ENCODE measurements at regions not wholly inside any gene's neighbourhood (a gene's known extent, or its start where the extent isn't known, plus 50 kb on each side); places are given as distances from the start of the nearest gene placed in this dataset.

GRCh38 chr3:59621037-59621436 is 571.2 kb upstream of the CFAP20DC start:
- in situ Hi-C loops (cut with MboI; ENCODE audit: low pct_unique_long_range_greater_than_20kb, low sequenced_read_pairs, unreplicated experiment): no loop called here
- TF ChIP-seq, protein P1, sequence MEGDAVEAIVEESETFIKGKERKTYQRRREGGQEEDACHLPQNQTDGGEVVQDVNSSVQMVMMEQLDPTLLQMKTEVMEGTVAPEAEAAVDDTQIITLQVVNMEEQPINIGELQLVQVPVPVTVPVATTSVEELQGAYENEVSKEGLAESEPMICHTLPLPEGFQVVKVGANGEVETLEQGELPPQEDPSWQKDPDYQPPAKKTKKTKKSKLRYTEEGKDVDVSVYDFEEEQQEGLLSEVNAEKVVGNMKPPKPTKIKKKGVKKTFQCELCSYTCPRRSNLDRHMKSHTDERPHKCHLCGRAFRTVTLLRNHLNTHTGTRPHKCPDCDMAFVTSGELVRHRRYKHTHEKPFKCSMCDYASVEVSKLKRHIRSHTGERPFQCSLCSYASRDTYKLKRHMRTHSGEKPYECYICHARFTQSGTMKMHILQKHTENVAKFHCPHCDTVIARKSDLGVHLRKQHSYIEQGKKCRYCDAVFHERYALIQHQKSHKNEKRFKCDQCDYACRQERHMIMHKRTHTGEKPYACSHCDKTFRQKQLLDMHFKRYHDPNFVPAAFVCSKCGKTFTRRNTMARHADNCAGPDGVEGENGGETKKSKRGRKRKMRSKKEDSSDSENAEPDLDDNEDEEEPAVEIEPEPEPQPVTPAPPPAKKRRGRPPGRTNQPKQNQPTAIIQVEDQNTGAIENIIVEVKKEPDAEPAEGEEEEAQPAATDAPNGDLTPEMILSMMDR (IDR thresholded peaks at IDR 0.05; ENCODE audit: extremely low read depth, insufficient read depth, missing control alignments): no peak
- no peak for DNase-seq (ENCODE audit: low spot score)

- DNase-seq (ENCODE audit: low spot score): no peak
- in situ Hi-C loops (cut with MboI; ENCODE audit: low pct_unique_long_range_greater_than_20kb, low sequenced_read_pairs, unreplicated experiment): no loop called here
- TF ChIP-seq, protein P1 (IDR thresholded peaks at IDR 0.05; ENCODE audit: extremely low read depth, insufficient read depth, missing control alignments): no peak
Observed at GRCh38 chr3:59620325-59620724, 570.5 kb upstream of the CFAP20DC start.

- in situ Hi-C loops (cut with MboI; ENCODE audit: low pct_unique_long_range_greater_than_20kb, low sequenced_read_pairs, unreplicated experiment): no loop called here
- DNase-seq (ENCODE audit: low spot score): no peak
- TF ChIP-seq, protein P1 (IDR thresholded peaks at IDR 0.05; ENCODE audit: extremely low read depth, insufficient read depth, missing control alignments): no peak
Observed at GRCh38 chr3:59612444-59612715, 562.6 kb upstream of the CFAP20DC start.

GRCh38 chr3:59611649-59612443 is 562.0 kb upstream of the CFAP20DC start:
- TF ChIP-seq, protein P1 (IDR thresholded peaks at IDR 0.05; ENCODE audit: extremely low read depth, insufficient read depth, missing control alignments): no peak
- no peak for DNase-seq (ENCODE audit: low spot score)
- in situ Hi-C loops (cut with MboI; ENCODE audit: low pct_unique_long_range_greater_than_20kb, low sequenced_read_pairs, unreplicated experiment): no loop called here

GRCh38 chr3:59609657-59610348 is 560.0 kb upstream of the CFAP20DC start:
- DNase-seq (ENCODE audit: low spot score): no peak
- in situ Hi-C loops (cut with MboI; ENCODE audit: low pct_unique_long_range_greater_than_20kb, low sequenced_read_pairs, unreplicated experiment): no loop called here

GRCh38 chr3:59608356-59608755 is 558.5 kb upstream of the CFAP20DC start:
- no peak for DNase-seq (ENCODE audit: low spot score)
- TF ChIP-seq, protein P1 (IDR thresholded peaks at IDR 0.05; ENCODE audit: extremely low read depth, insufficient read depth, missing control alignments): no peak

More at GRCh38 chr3:59609657-59610348, 560.0 kb upstream of the CFAP20DC start:
- TF ChIP-seq, protein P1 (IDR thresholded peaks at IDR 0.05; ENCODE audit: extremely low read depth, insufficient read depth, missing control alignments): no peak

More at GRCh38 chr3:59608356-59608755, 558.5 kb upstream of the CFAP20DC start:
- in situ Hi-C loops (cut with MboI; ENCODE audit: low pct_unique_long_range_greater_than_20kb, low sequenced_read_pairs, unreplicated experiment): no loop called here

Data from GM13977 (cell line).